Right lobe of liver (tissue), 6 donors: ENCODE measurements at regions not wholly inside any gene's neighbourhood (a gene's known extent, or its start where the extent isn't known, plus 50 kb on each side); places are given as distances from the start of the nearest gene placed in this dataset.

Experiments used
- ATAC-seq, 4 donors: fragments of 200-7000 bp; cut with Tn5 transposase; one replicate each; pipeline ENCODE4 v1.9.1; 2020; ENCODE audit warnings: mild to moderate bottlenecking in 4 of 4, moderate library complexity in 4 of 4
- DNase-seq, 3 donors: peaks; one replicate each; pipeline ENCODE4 v3.0.0-alpha.2; 2020
- H3K27ac ChIP-seq, 3 donors: fragments of 200-600 bp; one replicate each; pipeline ENCODE4 v1.8.0; 2022
- H3K27me3 ChIP-seq, 2 donors: fragments of 200-600 bp; one replicate each; pipeline ENCODE4 v1.8.0; 2022
- H3K36me3 ChIP-seq, 4 donors: fragments of 200-600 bp; sonication (generic) in 1 of 4; one replicate each; pipeline versions ENCODE4 v1.5.1 to v1.8.0; 2017 to 2022; ENCODE audit warnings: control low read depth in 1 of 4
- H3K4me1 ChIP-seq, 4 donors: fragments of 200-600 bp; sonication (generic) in 1 of 4; one replicate each; pipeline versions ENCODE4 v1.5.1 to v1.8.0; 2017 to 2022; ENCODE audit warnings: control low read depth in 1 of 4
- H3K4me3 ChIP-seq, 3 donors: fragments of 200-600 bp; one replicate each; pipeline ENCODE4 v1.8.0; 2022
- H3K9me3 ChIP-seq, 4 donors: fragments of 200-600 bp; sonication (generic) in 1 of 4; one replicate each; pipeline versions ENCODE4 v1.5.1 to v1.8.0; 2017 to 2022; ENCODE audit warnings: control low read depth in 1 of 4
- CTCF ChIP-seq, 4 donors: fragments of 200-600 bp in 3 of 4; fragments of 450-650 bp in 1 of 4; IDR thresholded peaks; one replicate each; pipeline versions ENCODE4 v1.5.1 to v1.8.0; 2016 to 2022; ENCODE audit warnings: antibody characterized with exemption in 4 of 4, mild to moderate bottlenecking in 2 of 4
- POLR2A ChIP-seq: fragments of 450-650 bp; IDR thresholded peaks from one replicate; pipeline ENCODE4 v1.6.1; 2017; ENCODE audit warnings: antibody characterized with exemption, mild to moderate bottlenecking
- WGBS: methylation state at CpG from one replicate; pipeline ENCODE4 v1.1.6; 2018; ENCODE audit warnings: low coverage, low lambda C conversion rate; ENCODE audit not compliant: insufficient coverage; ENCODE audit errors: missing lambda C conversion rate; 5-methylcytosine and 5-hydroxymethylcytosine counted together
- intact Hi-C, 2 donors: fragments of 100-400 bp; cut with DNase I; formaldehyde crosslinking; loops; one replicate each; pipeline versions ENCODE4 v1.11.2 to v1.14.1; 2022
- donor health status: DM: no; HTN: yes; CAD: no.
- donor health status: DM: no; HTN: no; CAD: no.
- donor health status: DM: no; HTN: no; CAD: no.
- donor health status: DM: no; HTN: yes; CAD: no.
- donor health status: DM: no; HTN: yes; CAD: no.

GRCh38 chr2:120805011-120805410, 69.3 kb downstream of the GLI2 start:
- Histone ChIP-seq H3K9me3 (no peaks in the 10 kb centered on the region), H3K27me3 (no peaks in the 10 kb centered on the region), H3K27ac (no peak overlapping the region), H3K4me3 (no peak overlapping the region), H3K36me3 (no peaks in the 10 kb centered on the region), H3K4me1 (no peaks in the 10 kb centered on the region)
- WGBS: 76% methylated on average over 6 of the region's 13 CpGs
- intact Hi-C loops: no loop called here
- TF ChIP-seq POLR2A: no peak
- TF ChIP-seq CTCF (IDR thresholded peaks at IDR 0.05): no peak
- ATAC-seq: no peak
- DNase-seq: no peak

- 66% methylated on average over 4 of the region's 4 CpGs for WGBS
- H3K36me3 ChIP-seq: no peaks in the 10 kb centered on the region
- no peak overlapping the region for H3K4me3 ChIP-seq
- intact Hi-C loops: no loop called here
- DNase-seq (no peak), ATAC-seq (no peak)
- no peaks in the 10 kb centered on the region for H3K27me3 ChIP-seq
- H3K9me3 ChIP-seq: no peaks in the 10 kb centered on the region
- no peak overlapping the region for H3K27ac ChIP-seq
- H3K4me1 ChIP-seq: no peaks in the 10 kb centered on the region
- no peak for TF ChIP-seq CTCF (IDR thresholded peaks at IDR 0.05)
- TF ChIP-seq POLR2A: no peak
Measured at GRCh38 chr2:120805602-120806001, 69.9 kb downstream of the GLI2 start.

GRCh38 chr2:120807751-120808150, 72.1 kb downstream of the GLI2 start:
- 75% methylated on average over 6 of the region's 10 CpGs for WGBS
- intact Hi-C loops: no loop called here

GRCh38 chr2:120809151-120809550, 73.5 kb downstream of the GLI2 start:
- Histone ChIP-seq H3K27ac (no peak overlapping the region), H3K27me3 (no peaks in the 10 kb centered on the region), H3K9me3 (no peaks in the 10 kb centered on the region), H3K4me1 (no peaks in the 10 kb centered on the region), H3K4me3 (no peak overlapping the region), H3K36me3 (no peaks in the 10 kb centered on the region)
- no peak for TF ChIP-seq POLR2A
- TF ChIP-seq CTCF (IDR thresholded peaks at IDR 0.05): no peak
- WGBS: 97% methylated on average over 2 of the region's 2 CpGs
- no peak for DNase-seq
- ATAC-seq: no peak
- intact Hi-C loops: no loop called here

More at GRCh38 chr2:120807751-120808150, 72.1 kb downstream of the GLI2 start:
- Histone ChIP-seq H3K4me3 (no peak overlapping the region), H3K27me3 (no peaks in the 10 kb centered on the region), H3K36me3 (no peaks in the 10 kb centered on the region), H3K27ac (no peak overlapping the region), H3K4me1 (no peaks in the 10 kb centered on the region), H3K9me3 (no peaks in the 10 kb centered on the region)
- no peak for TF ChIP-seq POLR2A
- TF ChIP-seq CTCF (IDR thresholded peaks at IDR 0.05): no peak
- DNase-seq (no peak), ATAC-seq (no peak)
